Loucy (cell line): ENCODE measurements at regions not wholly inside any gene's neighbourhood (a gene's known extent, or its start where the extent isn't known, plus 50 kb on each side); places are given as distances from the start of the nearest gene placed in this dataset.

ENCODE experiments used
- H2AFZ ChIP-seq: fragments of 200-600 bp; sonication (generic); 2 replicates; pipeline ENCODE4 v1.6.0; 2016; ENCODE audit warnings: antibody characterized with exemption, mild to moderate bottlenecking, low read length, moderate library complexity
- H3F3A ChIP-seq: fragments of 200-600 bp; 2 replicates; pipeline ENCODE4 v1.6.0; 2016; ENCODE audit warnings: antibody characterized with exemption, low read depth, mild to moderate bottlenecking
- H3K27me3 ChIP-seq: fragments of 200-600 bp; sonication (generic); 2 replicates; pipeline ENCODE4 v1.6.1; 2014; ENCODE audit warnings: low read length, mild to moderate bottlenecking; ENCODE audit not compliant: insufficient read depth, poor library complexity, severe bottlenecking
- H3K36me3 ChIP-seq: fragments of 200-600 bp; sonication (generic); 2 replicates; pipeline ENCODE4 v1.6.1; 2016; ENCODE audit warnings: low read length; ENCODE audit not compliant: insufficient read depth
- H3K4me1 ChIP-seq: fragments of 200-600 bp; sonication (generic); 2 replicates; pipeline ENCODE4 v1.5.1; 2014; ENCODE audit warnings: low read length, mild to moderate bottlenecking; ENCODE audit not compliant: insufficient read depth, poor library complexity, severe bottlenecking
- H3K4me2 ChIP-seq: fragments of 200-600 bp; sonication (generic); 2 replicates; pipeline ENCODE4 v1.6.0; 2014; ENCODE audit warnings: antibody characterized with exemption, low read length, low read depth, mild to moderate bottlenecking; ENCODE audit not compliant: poor library complexity, severe bottlenecking
- H3K4me3 ChIP-seq: fragments of 200-600 bp; sonication (generic); 2 replicates; pipeline ENCODE4 v1.5.1; 2014; ENCODE audit warnings: low read length, mild to moderate bottlenecking, mixed read lengths; ENCODE audit not compliant: poor library complexity, severe bottlenecking
- H3K79me2 ChIP-seq: fragments of 200-600 bp; sonication (generic); 2 replicates; pipeline ENCODE4 v1.6.1; 2014; ENCODE audit warnings: low read length; ENCODE audit not compliant: insufficient read depth
- H3K9ac ChIP-seq: fragments of 200-600 bp; sonication (generic); 2 replicates; pipeline ENCODE4 v1.6.0; 2014; ENCODE audit warnings: mild to moderate bottlenecking, low read depth, low read length, moderate library complexity; ENCODE audit not compliant: poor library complexity, severe bottlenecking
- H3K9me2 ChIP-seq: fragments of 200-600 bp; sonication (generic); replicated peaks from 2 replicates; pipeline ENCODE4 v1.6.1; 2016; ENCODE audit warnings: low read depth, low read length, mixed read lengths
- H3K9me3 ChIP-seq: fragments of 200-600 bp; sonication (generic); 2 replicates; pipeline ENCODE4 v1.6.1; 2014; ENCODE audit warnings: mild to moderate bottlenecking, antibody characterized with exemption, low read length, low read depth; ENCODE audit not compliant: insufficient read depth
- H4K20me1 ChIP-seq: fragments of 200-600 bp; sonication (generic); 2 replicates; pipeline ENCODE4 v1.6.0; 2014; ENCODE audit warnings: antibody characterized with exemption, low read length, mild to moderate bottlenecking; ENCODE audit not compliant: insufficient read depth, poor library complexity, severe bottlenecking
- CTCF ChIP-seq: fragments of 200-600 bp; sonication (generic); conservative IDR thresholded peaks from 2 replicates; pipeline ENCODE4 v1.5.1; 2014; ENCODE audit warnings: mild to moderate bottlenecking, antibody characterized with exemption, low read length
- EZH2phosphoT487 ChIP-seq: fragments of 200-600 bp; IDR thresholded peaks from 2 replicates; pipeline ENCODE4 v1.6.1; 2018; ENCODE audit warnings: antibody characterized with exemption, mild to moderate bottlenecking, moderate library complexity, borderline replicate concordance

- Histone ChIP-seq H3K4me3 (no peak overlapping the region), H3K9me3 (no peaks in the 10 kb centered on the region), H3K36me3 (no peaks in the 10 kb centered on the region), H3K4me1 (no peaks in the 10 kb centered on the region), H2AFZ (no peak overlapping the region), H3F3A (no peaks in the 10 kb centered on the region), H3K79me2 (no peaks in the 10 kb centered on the region), H3K4me2 (no peak overlapping the region), H3K9ac (no peak overlapping the region), H3K9me2 (no peaks in the 10 kb centered on the region), H4K20me1 (no peaks in the 10 kb centered on the region), H3K27me3 (no peaks in the 10 kb centered on the region)
- no peak for TF ChIP-seq EZH2phosphoT487
- no peak for TF ChIP-seq CTCF
Measured at GRCh38 chr4:159516556-159517140, 413.8 kb downstream of the RAPGEF2 start.

- Histone ChIP-seq H2AFZ (no peak overlapping the region), H3K79me2 (no peaks in the 10 kb centered on the region), H3K4me2 (no peak overlapping the region), H3K4me3 (no peak overlapping the region), H3K9me2 (no peaks in the 10 kb centered on the region), H3K36me3 (no peaks in the 10 kb centered on the region), H3K9me3 (no peaks in the 10 kb centered on the region), H3F3A (no peaks in the 10 kb centered on the region), H3K9ac (no peak overlapping the region), H3K27me3 (no peaks in the 10 kb centered on the region), H4K20me1 (no peaks in the 10 kb centered on the region), H3K4me1 (no peaks in the 10 kb centered on the region)
- no peak for TF ChIP-seq CTCF
- no peak for TF ChIP-seq EZH2phosphoT487
Measured at GRCh38 chr4:159520074-159520473, 417.2 kb downstream of the RAPGEF2 start.

- H3F3A ChIP-seq, result no peaks in the 10 kb centered on the region
- H2AFZ ChIP-seq, result no peak overlapping the region
- H3K4me2 ChIP-seq, result no peak overlapping the region
- no peak overlapping the region for H3K4me3 ChIP-seq
- H3K9ac ChIP-seq, result no peak overlapping the region
- no peaks in the 10 kb centered on the region for H3K79me2 ChIP-seq
- H3K9me3 ChIP-seq, result no peaks in the 10 kb centered on the region
- H4K20me1 ChIP-seq, result no peaks in the 10 kb centered on the region
- no peaks in the 10 kb centered on the region for H3K9me2 ChIP-seq
- H3K36me3 ChIP-seq, result no peaks in the 10 kb centered on the region
- H3K4me1 ChIP-seq, result no peaks in the 10 kb centered on the region
- no peaks in the 10 kb centered on the region for H3K27me3 ChIP-seq
- no peak for TF ChIP-seq EZH2phosphoT487
- TF ChIP-seq CTCF, result no peak
Measured at GRCh38 chr4:159526172-159526571, 423.3 kb downstream of the RAPGEF2 start.
